Testis (tissue), 2 donors: ENCODE measurements at regions not wholly inside any gene's neighbourhood (a gene's known extent, or its start where the extent isn't known, plus 50 kb on each side); places are given as distances from the start of the nearest gene placed in this dataset.

ENCODE experiments used
- POLR2A ChIP-seq: fragments of 450-650 bp; IDR thresholded peaks from one replicate; pipeline ENCODE4 v1.6.1; 2017; ENCODE audit warnings: antibody characterized with exemption, mild to moderate bottlenecking, moderate library complexity
- TF ChIP-seq, protein P1 (sequence below), 3 experiments: fragments of 450-650 bp in 2 of 3; fragments of 200-600 bp in 1 of 3; sonication (generic) in 1 of 3; IDR thresholded peaks; one replicate each; pipeline ENCODE4 v1.5.1; 2016 to 2019; ENCODE audit warnings: antibody characterized with exemption in 3 of 3, mild to moderate bottlenecking in 2 of 3, moderate library complexity in 1 of 3

DNA sequence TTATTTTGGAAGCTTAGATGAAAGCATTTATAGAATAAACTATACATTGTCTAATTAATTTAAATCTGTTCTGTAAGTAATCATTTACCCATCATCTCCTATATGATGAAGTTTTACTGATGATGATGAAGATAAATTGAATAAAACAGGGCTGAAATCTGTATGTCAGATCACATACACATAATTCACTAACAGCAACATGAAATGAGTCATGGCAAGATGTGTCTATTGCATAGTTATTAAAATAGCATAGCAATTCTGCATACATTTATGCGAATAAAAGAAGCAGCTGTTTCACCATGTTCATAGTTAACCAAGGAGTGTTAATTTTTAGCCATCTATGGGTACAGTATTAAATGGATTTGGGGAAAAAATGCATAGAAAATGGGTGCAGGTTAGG, 424.9 kb downstream of the LIG4 start:
- TF ChIP-seq, protein P1, sequence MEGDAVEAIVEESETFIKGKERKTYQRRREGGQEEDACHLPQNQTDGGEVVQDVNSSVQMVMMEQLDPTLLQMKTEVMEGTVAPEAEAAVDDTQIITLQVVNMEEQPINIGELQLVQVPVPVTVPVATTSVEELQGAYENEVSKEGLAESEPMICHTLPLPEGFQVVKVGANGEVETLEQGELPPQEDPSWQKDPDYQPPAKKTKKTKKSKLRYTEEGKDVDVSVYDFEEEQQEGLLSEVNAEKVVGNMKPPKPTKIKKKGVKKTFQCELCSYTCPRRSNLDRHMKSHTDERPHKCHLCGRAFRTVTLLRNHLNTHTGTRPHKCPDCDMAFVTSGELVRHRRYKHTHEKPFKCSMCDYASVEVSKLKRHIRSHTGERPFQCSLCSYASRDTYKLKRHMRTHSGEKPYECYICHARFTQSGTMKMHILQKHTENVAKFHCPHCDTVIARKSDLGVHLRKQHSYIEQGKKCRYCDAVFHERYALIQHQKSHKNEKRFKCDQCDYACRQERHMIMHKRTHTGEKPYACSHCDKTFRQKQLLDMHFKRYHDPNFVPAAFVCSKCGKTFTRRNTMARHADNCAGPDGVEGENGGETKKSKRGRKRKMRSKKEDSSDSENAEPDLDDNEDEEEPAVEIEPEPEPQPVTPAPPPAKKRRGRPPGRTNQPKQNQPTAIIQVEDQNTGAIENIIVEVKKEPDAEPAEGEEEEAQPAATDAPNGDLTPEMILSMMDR (IDR thresholded peaks at IDR 0.05), result no peak
- TF ChIP-seq POLR2A, result no peak
